ENCODE measurements at regions not wholly inside any gene's neighbourhood (a gene's known extent, or its start where the extent isn't known, plus 50 kb on each side); places are given as distances from the start of the nearest gene placed in this dataset.

DNA sequence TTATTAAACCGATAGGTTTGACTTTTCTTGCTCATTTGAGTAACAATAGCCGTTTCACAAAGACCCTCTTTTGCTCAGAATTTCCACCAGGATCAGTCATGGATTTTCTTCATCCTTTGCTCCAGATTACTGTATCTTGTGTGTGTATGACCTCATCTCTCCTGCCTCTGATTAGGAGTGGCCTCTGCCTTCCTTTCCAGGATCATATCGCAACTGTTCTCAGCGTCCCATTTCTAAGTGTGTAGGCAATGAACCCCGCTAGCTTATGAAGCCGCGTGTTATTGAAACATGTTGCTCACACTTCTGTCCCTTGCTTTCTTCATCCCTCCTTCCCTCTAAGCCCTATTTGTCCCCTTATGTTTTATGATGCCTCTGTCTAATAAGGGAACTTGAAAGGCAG, 169.8 kb upstream of the RPS23 start:
- no peak for TF ChIP-seq POLR2A (IDR thresholded peaks at IDR 0.05)
- TF ChIP-seq, protein P1, sequence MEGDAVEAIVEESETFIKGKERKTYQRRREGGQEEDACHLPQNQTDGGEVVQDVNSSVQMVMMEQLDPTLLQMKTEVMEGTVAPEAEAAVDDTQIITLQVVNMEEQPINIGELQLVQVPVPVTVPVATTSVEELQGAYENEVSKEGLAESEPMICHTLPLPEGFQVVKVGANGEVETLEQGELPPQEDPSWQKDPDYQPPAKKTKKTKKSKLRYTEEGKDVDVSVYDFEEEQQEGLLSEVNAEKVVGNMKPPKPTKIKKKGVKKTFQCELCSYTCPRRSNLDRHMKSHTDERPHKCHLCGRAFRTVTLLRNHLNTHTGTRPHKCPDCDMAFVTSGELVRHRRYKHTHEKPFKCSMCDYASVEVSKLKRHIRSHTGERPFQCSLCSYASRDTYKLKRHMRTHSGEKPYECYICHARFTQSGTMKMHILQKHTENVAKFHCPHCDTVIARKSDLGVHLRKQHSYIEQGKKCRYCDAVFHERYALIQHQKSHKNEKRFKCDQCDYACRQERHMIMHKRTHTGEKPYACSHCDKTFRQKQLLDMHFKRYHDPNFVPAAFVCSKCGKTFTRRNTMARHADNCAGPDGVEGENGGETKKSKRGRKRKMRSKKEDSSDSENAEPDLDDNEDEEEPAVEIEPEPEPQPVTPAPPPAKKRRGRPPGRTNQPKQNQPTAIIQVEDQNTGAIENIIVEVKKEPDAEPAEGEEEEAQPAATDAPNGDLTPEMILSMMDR (IDR thresholded peaks at IDR 0.05): no peak

All from uterus (tissue), 2 donors.